Gastroesophageal sphincter (tissue), 3 donors: ENCODE measurements at regions not wholly inside any gene's neighbourhood (a gene's known extent, or its start where the extent isn't known, plus 50 kb on each side); places are given as distances from the start of the nearest gene placed in this dataset.

ENCODE experiments used
- EP300 ChIP-seq: sonication (generic); formaldehyde crosslinking; IDR thresholded peaks from one replicate; pipeline ENCODE4 v1.6.1; 2017; ENCODE audit warnings: antibody characterized with exemption, mild to moderate bottlenecking
- TF ChIP-seq, protein P1 (sequence below), 4 experiments: fragments of 200-600 bp in 2 of 4; fragments of 450-650 bp in 2 of 4; sonication (generic) in 1 of 4; IDR thresholded peaks; one replicate each; pipeline ENCODE4 v1.5.1; 2017 to 2019; ENCODE audit warnings: antibody characterized with exemption in 4 of 4, mild to moderate bottlenecking in 2 of 4, moderate library complexity in 2 of 4

DNA sequence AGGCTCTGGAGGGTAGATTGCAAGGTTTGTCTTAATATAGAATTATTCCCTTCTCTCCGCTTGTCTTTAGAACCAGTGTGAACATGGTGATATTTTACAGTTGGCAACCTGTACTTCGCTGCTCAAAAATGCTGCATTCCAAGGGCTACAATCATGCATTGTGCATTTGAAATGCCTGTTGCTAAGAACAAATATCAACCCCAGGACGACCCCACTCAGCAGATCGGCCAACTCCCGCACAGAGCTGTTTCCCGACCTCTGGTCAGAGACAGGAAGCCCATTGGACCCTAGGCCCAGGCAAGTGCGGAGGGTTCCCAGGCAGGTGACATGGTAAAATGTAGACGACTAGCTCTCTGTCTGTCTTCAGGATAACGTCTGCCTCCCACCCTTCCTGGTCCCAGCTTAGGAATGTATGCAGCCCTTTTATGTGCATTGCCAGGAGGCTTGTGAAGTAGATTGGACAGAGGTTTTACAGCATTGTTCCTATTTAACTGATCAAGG is 263.5 kb downstream of the FOXO1 start:
- no peak for TF ChIP-seq EP300
- TF ChIP-seq, protein P1, sequence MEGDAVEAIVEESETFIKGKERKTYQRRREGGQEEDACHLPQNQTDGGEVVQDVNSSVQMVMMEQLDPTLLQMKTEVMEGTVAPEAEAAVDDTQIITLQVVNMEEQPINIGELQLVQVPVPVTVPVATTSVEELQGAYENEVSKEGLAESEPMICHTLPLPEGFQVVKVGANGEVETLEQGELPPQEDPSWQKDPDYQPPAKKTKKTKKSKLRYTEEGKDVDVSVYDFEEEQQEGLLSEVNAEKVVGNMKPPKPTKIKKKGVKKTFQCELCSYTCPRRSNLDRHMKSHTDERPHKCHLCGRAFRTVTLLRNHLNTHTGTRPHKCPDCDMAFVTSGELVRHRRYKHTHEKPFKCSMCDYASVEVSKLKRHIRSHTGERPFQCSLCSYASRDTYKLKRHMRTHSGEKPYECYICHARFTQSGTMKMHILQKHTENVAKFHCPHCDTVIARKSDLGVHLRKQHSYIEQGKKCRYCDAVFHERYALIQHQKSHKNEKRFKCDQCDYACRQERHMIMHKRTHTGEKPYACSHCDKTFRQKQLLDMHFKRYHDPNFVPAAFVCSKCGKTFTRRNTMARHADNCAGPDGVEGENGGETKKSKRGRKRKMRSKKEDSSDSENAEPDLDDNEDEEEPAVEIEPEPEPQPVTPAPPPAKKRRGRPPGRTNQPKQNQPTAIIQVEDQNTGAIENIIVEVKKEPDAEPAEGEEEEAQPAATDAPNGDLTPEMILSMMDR (IDR thresholded peaks at IDR 0.05), result no peak
